H9 (cell line): ENCODE measurements at regions not wholly inside any gene's neighbourhood (a gene's known extent, or its start where the extent isn't known, plus 50 kb on each side); places are given as distances from the start of the nearest gene placed in this dataset.

Experiments
- DNase-seq: peaks from one replicate; pipeline ENCODE4 v3.0.0-alpha.2; 2017
- H2AFZ ChIP-seq: one replicate; pipeline ENCODE4 v1.6.1; 2013; ENCODE audit warnings: mild to moderate bottlenecking, low read length, control low read depth, moderate library complexity
- H2AK5ac ChIP-seq: 2 replicates; pipeline ENCODE4 v1.6.1; 2013; ENCODE audit warnings: low read length, control low read depth, mixed read lengths; ENCODE audit not compliant: insufficient read length
- H2BK120ac ChIP-seq: one replicate; pipeline ENCODE4 v1.6.1; 2013; ENCODE audit warnings: low read depth, mild to moderate bottlenecking, low read length, control low read depth, inconsistent platforms; ENCODE audit not compliant: poor library complexity, severe bottlenecking
- H2BK12ac ChIP-seq: 2 replicates; pipeline ENCODE4 v1.6.1; 2013; ENCODE audit warnings: low read length, control low read depth, mixed read lengths, low read depth; ENCODE audit not compliant: insufficient read length
- H2BK15ac ChIP-seq: 2 replicates; pipeline ENCODE4 v1.6.1; 2013; ENCODE audit warnings: low read depth, low read length, control low read depth
- H2BK20ac ChIP-seq: one replicate; pipeline ENCODE4 v1.6.1; 2013; ENCODE audit warnings: low read depth, mild to moderate bottlenecking, low read length, control low read depth, inconsistent platforms; ENCODE audit not compliant: poor library complexity, severe bottlenecking
- H2BK5ac ChIP-seq: 2 replicates; pipeline ENCODE4 v1.6.1; 2013; ENCODE audit warnings: low read length, control low read depth, mixed read lengths; ENCODE audit not compliant: insufficient read length
- H3K14ac ChIP-seq: 2 replicates; pipeline ENCODE4 v1.6.1; 2013; ENCODE audit warnings: low read length, control low read depth; ENCODE audit not compliant: insufficient read depth
- H3K18ac ChIP-seq: 2 replicates; pipeline ENCODE4 v1.6.1; 2013; ENCODE audit warnings: low read depth, mild to moderate bottlenecking, mixed read lengths, low read length, control low read depth; ENCODE audit not compliant: insufficient read length
- H3K23ac ChIP-seq: 2 replicates; pipeline ENCODE4 v1.6.1; 2013; ENCODE audit warnings: low read length, control low read depth, mixed read lengths, low read depth; ENCODE audit not compliant: insufficient read length
- H3K23me2 ChIP-seq: 2 replicates; pipeline ENCODE4 v1.6.1; 2013; ENCODE audit warnings: low read depth, mild to moderate bottlenecking, mixed read lengths, low read length, control low read depth; ENCODE audit not compliant: insufficient read length, poor library complexity, severe bottlenecking
- H3K27ac ChIP-seq: 2 replicates; pipeline ENCODE4 v1.5.1; 2013; ENCODE audit warnings: low read length, control low read depth, mixed read lengths, low read depth; ENCODE audit not compliant: insufficient read length
- H3K27me3 ChIP-seq: 2 replicates; pipeline ENCODE4 v1.6.1; 2013; ENCODE audit warnings: low read length, control low read depth, inconsistent platforms; ENCODE audit not compliant: insufficient read depth
- H3K4ac ChIP-seq: 2 replicates; pipeline ENCODE4 v1.6.1; 2013; ENCODE audit warnings: low read depth, mild to moderate bottlenecking, control low read depth, inconsistent platforms, low read length, moderate library complexity
- H3K4me1 ChIP-seq: 2 replicates; pipeline ENCODE4 v1.6.1; 2013; ENCODE audit warnings: low read length, control low read depth, inconsistent platforms; ENCODE audit not compliant: insufficient read depth
- H3K4me2 ChIP-seq: 2 replicates; pipeline ENCODE4 v1.6.1; 2013; ENCODE audit warnings: low read length, control low read depth, mixed read lengths; ENCODE audit not compliant: insufficient read length, insufficient read depth
- H3K56ac ChIP-seq: 2 replicates; pipeline ENCODE4 v1.6.1; 2013; ENCODE audit warnings: low read depth, mild to moderate bottlenecking, mixed read lengths, low read length, control low read depth; ENCODE audit not compliant: insufficient read length
- H3K79me1 ChIP-seq: 2 replicates; pipeline ENCODE4 v1.6.1; 2013; ENCODE audit warnings: low read depth, mild to moderate bottlenecking, moderate library complexity, low read length, control low read depth, inconsistent platforms; ENCODE audit not compliant: insufficient read depth, poor library complexity, severe bottlenecking
- H3K79me2 ChIP-seq: 2 replicates; pipeline ENCODE4 v1.6.1; 2013; ENCODE audit warnings: low read length, control low read depth, inconsistent platforms; ENCODE audit not compliant: insufficient read depth
- H3K9ac ChIP-seq: 2 replicates; pipeline ENCODE4 v1.6.1; 2013; ENCODE audit warnings: low read length, control low read depth, mixed read lengths; ENCODE audit not compliant: insufficient read length; ENCODE audit errors: extremely low read depth
- H3K9me3 ChIP-seq: one replicate; pipeline ENCODE4 v1.6.1; 2013; ENCODE audit warnings: low read depth, low read length, inconsistent platforms; ENCODE audit not compliant: control insufficient read depth
- H3T11ph ChIP-seq: one replicate; pipeline ENCODE4 v1.6.1; 2013; ENCODE audit warnings: mild to moderate bottlenecking, low read length, control low read depth, inconsistent platforms
- H4K20me1 ChIP-seq: one replicate; pipeline ENCODE4 v1.6.1; 2013; ENCODE audit not compliant: control insufficient read depth, insufficient read length, insufficient read depth
- H4K5ac ChIP-seq: 2 replicates; pipeline ENCODE4 v1.6.1; 2013; ENCODE audit warnings: low read depth, mild to moderate bottlenecking, mixed read lengths, low read length, control low read depth; ENCODE audit not compliant: insufficient read length
- H4K8ac ChIP-seq: replicated peaks from 2 replicates; pipeline ENCODE4 v1.6.1; 2013; ENCODE audit warnings: low read length, control low read depth, mixed read lengths, low read depth; ENCODE audit not compliant: insufficient read length
- H4K91ac ChIP-seq: 2 replicates; pipeline ENCODE4 v1.6.1; 2013; ENCODE audit warnings: low read depth, mild to moderate bottlenecking, moderate library complexity, mixed read lengths, low read length, control low read depth; ENCODE audit not compliant: insufficient read length
- H3K27ac Mint-ChIP-seq, 3 experiments: 2 replicates in 2 of 3; 3 replicates in 1 of 3; pipeline ENCODE4 v1.8.0; 2020 to 2021; ENCODE audit warnings: mixed read lengths in 3 of 3, mild to moderate bottlenecking in 1 of 3, moderate library complexity in 1 of 3
- H3K27me3 Mint-ChIP-seq: 2 replicates; pipeline ENCODE4 v1.8.0; 2021; ENCODE audit warnings: low read depth, mild to moderate bottlenecking, moderate library complexity, mixed read lengths
- H3K36me3 Mint-ChIP-seq, 3 experiments: 2 replicates in 2 of 3; 3 replicates in 1 of 3; pipeline ENCODE4 v1.8.0; 2020 to 2021; ENCODE audit warnings: low read depth in 3 of 3, mixed read lengths in 3 of 3; ENCODE audit not compliant: insufficient read depth in 1 of 3
- H3K4me1 Mint-ChIP-seq, 2 experiments: 2 replicates each; pipeline ENCODE4 v1.8.0; 2020; ENCODE audit warnings: mixed read lengths in 2 of 2
- H3K4me3 Mint-ChIP-seq, 2 experiments: 2 replicates in 1 of 2; 3 replicates in 1 of 2; pipeline ENCODE4 v1.8.0; 2020 to 2021; ENCODE audit warnings: mild to moderate bottlenecking in 2 of 2, mixed read lengths in 2 of 2, moderate library complexity in 1 of 2
- H3K9me3 Mint-ChIP-seq, 2 experiments: 2 replicates in 1 of 2; 3 replicates in 1 of 2; pipeline ENCODE4 v1.8.0; 2020; ENCODE audit warnings: mild to moderate bottlenecking in 2 of 2, mixed read lengths in 2 of 2, moderate library complexity in 1 of 2
- CTCF ChIP-seq: fragments of 200-600 bp; sonication (generic); conservative IDR thresholded peaks from 3 replicates; pipeline ENCODE4 v1.8.0; 2021; ENCODE audit warnings: antibody characterized with exemption, mild to moderate bottlenecking
- whole genome bisulfite sequencing: extraction: QIAGEN DNeasy Blood & Tissue Kit; methylation state at CpG from one replicate; pipeline ENCODE4 v1.1.7; 2013; ENCODE audit warnings: missing lambda C conversion rate, low lambda C conversion rate, mixed read lengths; ENCODE audit not compliant: insufficient read length; ENCODE audit errors: extremely low coverage; 5-methylcytosine and 5-hydroxymethylcytosine counted together

DNA sequence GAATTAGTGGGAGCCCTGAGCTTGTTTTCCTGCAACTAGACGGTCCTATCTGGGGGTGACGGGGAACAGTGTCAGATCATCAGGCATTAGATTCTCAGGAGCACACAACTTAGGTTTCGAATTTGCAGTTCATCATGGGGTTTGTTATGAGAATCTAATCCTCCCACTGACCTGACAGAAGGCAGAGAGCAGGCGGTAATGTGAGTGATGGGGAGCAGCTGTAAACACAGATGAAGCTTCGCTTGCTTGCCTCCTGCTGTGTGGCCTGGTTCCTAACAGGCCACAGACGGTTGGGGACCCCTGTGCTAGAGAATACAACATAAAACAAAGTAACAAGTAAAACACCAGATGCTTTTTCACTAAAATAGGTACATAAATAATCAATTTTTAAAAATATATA lies 86.2 kb upstream of the BLTP1 start:
- H4K20me1 ChIP-seq, result no peaks in the 10 kb centered on the region
- no peak overlapping the region for H2BK12ac ChIP-seq
- H3K27me3 Mint-ChIP-seq, result no peaks in the 10 kb centered on the region; the same call in 1 of the 2 replicates
- no peak overlapping the region for H2AFZ ChIP-seq
- no peaks in the 10 kb centered on the region for H3K27me3 ChIP-seq
- no peaks in the 10 kb centered on the region for H3K79me2 ChIP-seq
- H3K9me3 Mint-ChIP-seq, result no peaks in the 10 kb centered on the region
- no peak overlapping the region for H2BK15ac ChIP-seq
- no peak overlapping the region for H3T11ph ChIP-seq
- no peak for DNase-seq
- H3K56ac ChIP-seq, result no peak overlapping the region
- no peaks in the 10 kb centered on the region; a peak in 1 of 7 replicates for H3K36me3 Mint-ChIP-seq
- H2AK5ac ChIP-seq, result no peak overlapping the region
- H3K79me1 ChIP-seq, result no peaks in the 10 kb centered on the region
- H3K23ac ChIP-seq, result no peak overlapping the region
- no peak overlapping the region for H3K9ac ChIP-seq
- H3K14ac ChIP-seq, result no peak overlapping the region
- H3K23me2 ChIP-seq, result no peaks in the 10 kb centered on the region
- H3K4me3 Mint-ChIP-seq, result no peak overlapping the region
- no peaks in the 10 kb centered on the region for H3K4me1 Mint-ChIP-seq
- H4K8ac ChIP-seq, result no peak overlapping the region
- H4K5ac ChIP-seq, result no peak overlapping the region
- H3K27ac Mint-ChIP-seq, result no peak overlapping the region
- no peak overlapping the region for H4K91ac ChIP-seq
- TF ChIP-seq CTCF, result no peak
- no peak overlapping the region for H2BK5ac ChIP-seq
- no peaks in the 10 kb centered on the region for H3K4me1 ChIP-seq
- H3K4me2 ChIP-seq, result no peak overlapping the region
- H2BK120ac ChIP-seq, result no peak overlapping the region
- no peak overlapping the region for H3K18ac ChIP-seq
- no peaks in the 10 kb centered on the region for H3K9me3 ChIP-seq
- H3K27ac ChIP-seq, result no peak overlapping the region
- no peak overlapping the region for H2BK20ac ChIP-seq
- H3K4ac ChIP-seq, result no peak overlapping the region
- no CpG with 5 or more reads among the region's 6 CpGs for WGBS
